ENCODE measurements at regions not wholly inside any gene's neighbourhood (a gene's known extent, or its start where the extent isn't known, plus 50 kb on each side); places are given as distances from the start of the nearest gene placed in this dataset.

DNA sequence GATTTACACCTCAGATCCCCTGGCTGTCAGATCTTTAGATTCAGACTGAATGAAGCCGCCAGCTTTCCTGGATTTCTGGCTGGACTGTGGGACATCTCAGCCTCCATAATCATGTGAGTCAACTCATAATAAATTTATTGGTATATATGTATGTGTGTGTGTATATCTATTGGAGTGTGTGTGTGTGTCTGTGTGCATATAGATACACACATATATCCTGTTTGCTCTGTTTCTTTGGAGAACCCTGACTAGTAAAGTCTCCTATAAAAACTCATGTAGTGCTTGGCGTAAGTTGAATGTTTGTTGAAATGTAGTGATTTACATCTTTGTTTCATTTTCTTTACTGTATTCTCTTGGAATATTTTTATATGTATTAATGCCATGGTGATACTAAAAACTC is 499.5 kb upstream of the KLF12 start:
- no peak overlapping the region for H3K27ac ChIP-seq (ENCODE audit: low read length)
- WGBS (ENCODE audit: insufficient coverage), result no CpG with 5 or more reads among the region's 2 CpGs

DNA sequence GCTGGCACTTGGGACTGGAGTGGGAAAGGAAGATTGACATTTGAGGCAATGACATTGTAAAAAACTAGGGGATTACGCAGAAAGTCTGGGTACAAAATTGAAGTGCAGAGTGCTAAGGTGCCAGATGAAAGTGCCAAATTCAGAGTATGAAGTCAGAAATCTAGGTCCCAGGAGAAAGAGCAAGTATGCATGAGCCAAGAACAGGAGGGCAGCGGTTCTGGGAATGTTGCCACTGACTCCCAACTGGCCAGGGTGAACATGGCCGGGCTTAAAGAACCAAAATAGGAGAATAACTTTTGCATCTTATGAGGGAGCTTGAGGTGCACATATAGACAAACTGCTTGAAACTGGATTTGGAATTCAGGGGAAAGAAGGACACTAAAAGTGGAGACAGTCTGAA is 495.8 kb upstream of the KLF12 start:
- Histone ChIP-seq H3K36me3 (ENCODE audit: control insufficient read depth, insufficient read depth, low read length) (no peaks in the 10 kb centered on the region), H3K9me3 (replicated peaks; ENCODE audit: control insufficient read depth, low read depth, low read length) (no peaks in the 10 kb centered on the region), H3K27ac (ENCODE audit: low read length) (no peak overlapping the region), H3K27me3 (ENCODE audit: control insufficient read depth, insufficient read depth, low read length) (no peaks in the 10 kb centered on the region), H3K4me3 (ENCODE audit: low read length) (no peak overlapping the region), H3K4me1 (ENCODE audit: control insufficient read depth, insufficient read depth, low read length) (no peaks in the 10 kb centered on the region)
- DNase-seq, result no peak
- 80% methylated on average over 3 of the region's 3 CpGs for WGBS (ENCODE audit: insufficient coverage)

More for the DNA sequence above, 499.5 kb upstream of the KLF12 start:
- H3K36me3 ChIP-seq (ENCODE audit: control insufficient read depth, insufficient read depth, low read length), result no peaks in the 10 kb centered on the region
- DNase-seq, result peak; percentile 41
- H3K4me1 ChIP-seq (ENCODE audit: control insufficient read depth, insufficient read depth, low read length), result no peaks in the 10 kb centered on the region
- no peaks in the 10 kb centered on the region for H3K9me3 ChIP-seq (replicated peaks; ENCODE audit: control insufficient read depth, low read depth, low read length)
- no peaks in the 10 kb centered on the region for H3K27me3 ChIP-seq (ENCODE audit: control insufficient read depth, insufficient read depth, low read length)
- no peak overlapping the region for H3K4me3 ChIP-seq (ENCODE audit: low read length)

DNA sequence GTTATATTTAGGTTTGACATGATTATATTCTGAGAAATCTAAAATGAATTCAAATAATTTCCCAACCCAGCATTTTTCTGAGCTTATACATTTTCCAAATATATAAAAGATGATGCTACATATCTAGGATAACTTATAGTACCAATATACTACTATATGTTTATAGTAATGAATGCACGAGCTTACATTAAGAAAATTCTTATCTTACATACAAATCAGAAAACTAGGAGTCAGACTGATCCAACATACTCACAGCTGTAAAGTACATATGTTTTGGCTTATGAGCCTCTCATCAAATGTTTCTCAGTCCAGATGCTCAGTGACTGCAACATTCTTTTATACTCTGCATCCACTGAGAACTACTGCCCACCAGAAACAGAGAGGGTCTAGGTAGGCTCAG is 491.3 kb upstream of the KLF12 start:
- Histone ChIP-seq H3K27me3 (ENCODE audit: control insufficient read depth, insufficient read depth, low read length) (no peaks in the 10 kb centered on the region), H3K36me3 (ENCODE audit: control insufficient read depth, insufficient read depth, low read length) (no peaks in the 10 kb centered on the region), H3K4me1 (ENCODE audit: control insufficient read depth, insufficient read depth, low read length) (no peaks in the 10 kb centered on the region), H3K27ac (ENCODE audit: low read length) (no peak overlapping the region), H3K9me3 (replicated peaks; ENCODE audit: control insufficient read depth, low read depth, low read length) (no peaks in the 10 kb centered on the region), H3K4me3 (ENCODE audit: low read length) (no peak overlapping the region)
- no CpG with 5 or more reads among the region's 1 CpG for WGBS (ENCODE audit: insufficient coverage)
- peak; percentile 76 for DNase-seq

DNA sequence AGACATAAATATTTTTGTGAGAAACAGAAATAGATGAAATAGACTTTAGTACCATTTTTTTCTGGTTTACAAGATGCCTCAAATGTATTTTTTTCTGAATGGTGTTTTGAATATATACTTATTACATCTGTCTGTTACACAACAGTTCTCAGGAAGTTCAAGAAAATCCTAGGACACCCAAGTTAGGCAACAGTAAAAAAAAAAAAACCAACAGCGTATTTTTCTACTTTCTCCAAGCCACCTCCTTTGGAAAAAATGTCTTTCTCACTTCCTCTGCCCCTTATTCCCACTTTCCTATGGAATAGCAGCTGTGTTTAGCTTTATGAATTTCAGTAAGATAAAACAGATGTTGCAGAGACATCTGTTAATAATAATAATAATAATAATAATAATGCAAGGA is 489.6 kb upstream of the KLF12 start:
- no CpG with 5 or more reads among the region's 1 CpG for WGBS (ENCODE audit: insufficient coverage)
- Histone ChIP-seq H3K4me3 (ENCODE audit: low read length) (no peak overlapping the region), H3K9me3 (replicated peaks; ENCODE audit: control insufficient read depth, low read depth, low read length) (no peaks in the 10 kb centered on the region), H3K27ac (ENCODE audit: low read length) (no peak overlapping the region), H3K36me3 (ENCODE audit: control insufficient read depth, insufficient read depth, low read length) (no peaks in the 10 kb centered on the region), H3K4me1 (ENCODE audit: control insufficient read depth, insufficient read depth, low read length) (no peaks in the 10 kb centered on the region), H3K27me3 (ENCODE audit: control insufficient read depth, insufficient read depth, low read length) (no peaks in the 10 kb centered on the region)
- peak; percentile 88 for DNase-seq

DNA sequence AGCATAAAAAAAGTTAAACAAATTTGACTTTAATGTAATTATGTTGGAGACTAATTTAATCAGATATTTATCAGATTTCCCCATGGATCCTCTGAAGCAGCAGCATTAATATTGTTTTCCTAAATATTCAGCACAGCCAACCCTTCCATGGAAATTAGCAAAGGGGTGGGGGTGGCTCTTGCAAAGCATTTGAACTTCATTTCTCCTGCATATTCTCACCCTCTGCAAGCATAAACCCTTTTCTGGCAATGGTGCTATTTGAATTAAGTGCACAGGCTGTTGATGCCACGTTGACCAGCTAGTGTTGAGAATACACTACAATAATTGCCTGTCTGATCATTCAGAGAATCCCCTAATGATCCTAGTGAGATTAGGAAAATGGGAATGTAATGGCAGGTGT is 488.1 kb upstream of the KLF12 start:
- Histone ChIP-seq H3K27me3 (ENCODE audit: control insufficient read depth, insufficient read depth, low read length) (no peaks in the 10 kb centered on the region), H3K4me3 (ENCODE audit: low read length) (no peak overlapping the region), H3K36me3 (ENCODE audit: control insufficient read depth, insufficient read depth, low read length) (no peaks in the 10 kb centered on the region)

DNA sequence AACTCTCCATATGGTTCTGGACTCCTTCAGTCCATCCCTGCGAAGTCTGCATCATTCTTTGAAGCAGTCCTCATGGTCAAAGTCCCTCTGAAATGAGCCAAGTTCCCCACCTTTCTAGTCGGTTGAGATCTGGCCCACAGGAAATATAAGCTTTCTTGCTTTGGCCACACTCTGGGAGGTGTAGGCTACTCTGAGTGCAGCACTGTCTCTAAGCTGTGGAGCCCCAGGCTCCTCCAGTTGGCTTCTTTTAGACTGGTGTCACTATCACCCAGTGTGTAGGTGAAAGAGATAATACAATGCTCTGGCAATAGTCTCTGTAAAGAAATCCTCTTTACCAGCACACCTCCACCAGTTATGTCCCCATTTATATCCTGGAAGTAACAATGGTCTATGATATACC is 486.5 kb upstream of the KLF12 start:
- H3K36me3 ChIP-seq (ENCODE audit: control insufficient read depth, insufficient read depth, low read length), result no peaks in the 10 kb centered on the region
- no peak overlapping the region for H3K27ac ChIP-seq (ENCODE audit: low read length)
- DNase-seq, result no peak
- no peak overlapping the region for H3K4me3 ChIP-seq (ENCODE audit: low read length)
- H3K27me3 ChIP-seq (ENCODE audit: control insufficient read depth, insufficient read depth, low read length), result no peaks in the 10 kb centered on the region
- no peaks in the 10 kb centered on the region for H3K9me3 ChIP-seq (replicated peaks; ENCODE audit: control insufficient read depth, low read depth, low read length)
- no peaks in the 10 kb centered on the region for H3K4me1 ChIP-seq (ENCODE audit: control insufficient read depth, insufficient read depth, low read length)
- WGBS (ENCODE audit: insufficient coverage), result 37% methylated on average over 2 of the region's 2 CpGs

More for the DNA sequence above, 488.1 kb upstream of the KLF12 start:
- Histone ChIP-seq H3K9me3 (replicated peaks; ENCODE audit: control insufficient read depth, low read depth, low read length) (no peaks in the 10 kb centered on the region), H3K4me1 (ENCODE audit: control insufficient read depth, insufficient read depth, low read length) (no peaks in the 10 kb centered on the region), H3K27ac (ENCODE audit: low read length) (no peak overlapping the region)
- no peak for DNase-seq
- WGBS (ENCODE audit: insufficient coverage), result no CpG with 5 or more reads among the region's 1 CpG

DNA sequence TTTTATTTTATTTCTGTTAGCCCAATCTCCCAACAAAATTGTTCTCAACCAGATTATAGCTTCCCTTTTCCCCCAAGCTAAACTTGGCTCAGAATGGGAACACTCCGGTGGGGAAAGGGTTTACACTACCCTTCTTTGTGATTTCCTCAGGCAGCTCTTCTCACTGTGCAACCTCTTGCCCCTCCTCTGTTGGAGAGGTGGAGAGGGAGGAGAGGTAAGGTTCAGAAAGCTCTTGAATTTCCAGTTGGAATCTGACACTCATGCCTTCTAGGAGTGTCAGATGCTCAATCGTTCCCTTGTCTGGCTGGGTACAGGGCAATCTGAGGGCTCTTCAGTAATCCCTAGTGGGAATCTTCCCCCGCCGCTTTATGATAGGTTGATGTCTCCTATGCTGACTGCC is 486.1 kb upstream of the KLF12 start:
- no peak overlapping the region for H3K4me3 ChIP-seq (ENCODE audit: low read length)
- H3K27ac ChIP-seq (ENCODE audit: low read length), result no peak overlapping the region
- H3K9me3 ChIP-seq (replicated peaks; ENCODE audit: control insufficient read depth, low read depth, low read length), result no peaks in the 10 kb centered on the region
- no peaks in the 10 kb centered on the region for H3K36me3 ChIP-seq (ENCODE audit: control insufficient read depth, insufficient read depth, low read length)
- H3K27me3 ChIP-seq (ENCODE audit: control insufficient read depth, insufficient read depth, low read length), result no peaks in the 10 kb centered on the region
- H3K4me1 ChIP-seq (ENCODE audit: control insufficient read depth, insufficient read depth, low read length), result no peaks in the 10 kb centered on the region
- 85% methylated on average over 3 of the region's 4 CpGs for WGBS (ENCODE audit: insufficient coverage)
- DNase-seq, result no peak

DNA sequence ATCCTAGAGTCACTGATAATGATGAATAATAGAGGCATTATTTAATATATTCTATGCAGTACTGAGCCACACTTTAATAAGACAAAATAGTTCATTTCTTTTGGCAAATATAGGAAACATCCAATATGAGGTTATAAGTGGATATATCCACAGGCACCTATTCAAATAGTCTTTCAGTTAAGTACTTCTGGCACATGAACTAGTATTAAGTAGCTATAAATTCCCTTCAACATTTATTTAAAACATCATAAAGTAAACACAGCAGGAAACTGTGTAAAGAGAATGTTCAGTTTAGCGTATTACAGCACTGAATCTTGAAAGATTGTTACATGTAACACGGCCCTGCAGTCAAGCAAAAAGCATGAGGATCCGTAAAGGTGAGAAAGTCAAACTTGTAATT is 463.3 kb upstream of the KLF12 start:
- H3K36me3 ChIP-seq (ENCODE audit: control insufficient read depth, insufficient read depth, low read length), result no peaks in the 10 kb centered on the region
- DNase-seq, result peak; percentile 17
- H3K9me3 ChIP-seq (replicated peaks; ENCODE audit: control insufficient read depth, low read depth, low read length), result no peaks in the 10 kb centered on the region
- no CpG with 5 or more reads among the region's 3 CpGs for WGBS (ENCODE audit: insufficient coverage)
- no peak overlapping the region for H3K27ac ChIP-seq (ENCODE audit: low read length)
- H3K27me3 ChIP-seq (ENCODE audit: control insufficient read depth, insufficient read depth, low read length), result no peaks in the 10 kb centered on the region
- no peak overlapping the region for H3K4me3 ChIP-seq (ENCODE audit: low read length)
- H3K4me1 ChIP-seq (ENCODE audit: control insufficient read depth, insufficient read depth, low read length), result no peaks in the 10 kb centered on the region

DNA sequence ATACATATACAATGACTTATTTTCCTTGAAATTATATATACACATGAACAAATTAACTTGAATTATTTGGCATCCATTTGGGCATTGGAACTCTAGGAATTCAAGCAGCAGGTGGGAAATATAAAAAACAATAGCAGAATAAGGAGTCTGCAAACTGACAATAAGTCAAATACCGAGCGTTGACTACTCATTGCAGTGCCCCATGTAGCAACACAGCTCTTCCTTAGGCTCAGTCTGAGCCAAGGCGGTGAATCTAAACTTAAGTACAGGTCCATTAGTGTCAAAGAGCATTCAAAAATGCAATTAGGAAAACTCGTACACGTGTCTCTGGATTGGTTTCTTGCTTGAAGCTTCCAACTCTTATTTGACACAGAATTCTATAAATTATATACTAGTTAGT is 462.5 kb upstream of the KLF12 start:
- Histone ChIP-seq H3K27ac (ENCODE audit: low read length) (no peak overlapping the region), H3K36me3 (ENCODE audit: control insufficient read depth, insufficient read depth, low read length) (no peaks in the 10 kb centered on the region), H3K4me1 (ENCODE audit: control insufficient read depth, insufficient read depth, low read length) (no peaks in the 10 kb centered on the region), H3K9me3 (replicated peaks; ENCODE audit: control insufficient read depth, low read depth, low read length) (no peaks in the 10 kb centered on the region), H3K4me3 (ENCODE audit: low read length) (no peak overlapping the region), H3K27me3 (ENCODE audit: control insufficient read depth, insufficient read depth, low read length) (no peaks in the 10 kb centered on the region)
- no peak for DNase-seq
- 64% methylated on average over 2 of the region's 5 CpGs for WGBS (ENCODE audit: insufficient coverage)

DNA sequence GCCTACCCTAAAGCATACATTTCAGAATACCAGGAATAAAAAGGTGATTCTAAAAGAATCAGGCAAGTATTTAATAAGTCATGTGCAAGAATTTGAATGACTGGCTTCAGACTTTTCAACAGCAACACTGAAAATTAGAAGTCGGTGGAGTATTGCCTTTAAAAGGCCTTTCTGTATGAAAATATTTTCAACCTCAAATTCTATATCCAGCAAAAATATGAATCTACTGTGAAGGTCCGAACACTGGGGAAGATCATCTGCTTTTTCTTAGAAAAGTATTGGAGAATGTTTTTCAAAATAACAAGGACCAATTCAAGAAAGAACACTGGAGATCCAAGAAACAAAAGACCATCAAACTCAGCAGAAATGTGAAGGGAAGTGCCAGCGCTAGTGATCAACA is 459.5 kb upstream of the KLF12 start:
- H3K27me3 ChIP-seq (ENCODE audit: control insufficient read depth, insufficient read depth, low read length), result no peaks in the 10 kb centered on the region
- DNase-seq, result no peak
- no peak overlapping the region for H3K4me3 ChIP-seq (ENCODE audit: low read length)
- no peaks in the 10 kb centered on the region for H3K9me3 ChIP-seq (replicated peaks; ENCODE audit: control insufficient read depth, low read depth, low read length)
- no CpG with 5 or more reads among the region's 3 CpGs for WGBS (ENCODE audit: insufficient coverage)
- no peaks in the 10 kb centered on the region for H3K4me1 ChIP-seq (ENCODE audit: control insufficient read depth, insufficient read depth, low read length)
- H3K36me3 ChIP-seq (ENCODE audit: control insufficient read depth, insufficient read depth, low read length), result no peaks in the 10 kb centered on the region
- H3K27ac ChIP-seq (ENCODE audit: low read length), result no peak overlapping the region

DNA sequence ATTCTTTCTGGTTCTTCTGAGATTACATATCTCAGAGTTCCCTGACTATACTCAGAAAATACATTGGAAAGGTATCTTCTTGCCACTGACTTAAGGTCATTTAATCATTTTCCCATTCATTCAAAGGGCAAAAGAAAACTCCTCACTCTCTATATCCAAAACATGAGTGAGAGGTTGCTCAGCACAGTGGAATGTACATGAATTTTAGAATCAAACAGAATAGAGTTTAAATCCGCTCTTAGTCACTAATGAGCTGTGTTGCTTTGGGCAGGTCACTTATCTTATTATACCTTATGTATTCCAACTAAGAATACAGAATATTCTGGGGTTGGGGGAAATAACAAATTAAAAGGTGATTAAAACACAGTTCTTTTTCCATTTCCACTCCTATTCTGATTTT is 452.6 kb upstream of the KLF12 start:
- Histone ChIP-seq H3K27ac (ENCODE audit: low read length) (no peak overlapping the region), H3K27me3 (ENCODE audit: control insufficient read depth, insufficient read depth, low read length) (no peaks in the 10 kb centered on the region), H3K4me3 (ENCODE audit: low read length) (no peak overlapping the region), H3K9me3 (replicated peaks; ENCODE audit: control insufficient read depth, low read depth, low read length) (no peaks in the 10 kb centered on the region), H3K4me1 (ENCODE audit: control insufficient read depth, insufficient read depth, low read length) (no peaks in the 10 kb centered on the region), H3K36me3 (ENCODE audit: control insufficient read depth, insufficient read depth, low read length) (no peaks in the 10 kb centered on the region)
- no CpG with 5 or more reads among the region's 1 CpG for WGBS (ENCODE audit: insufficient coverage)
- DNase-seq, result no peak
